Activated CD8-positive, alpha-beta memory T cell treated with anti-CD3 and anti-CD28 coated beads, Interleukin-2, amount 10 ng/mL, durations not matched to agents 7 days and 5 days (primary cell): ENCODE measurements at regions not wholly inside any gene's neighbourhood (a gene's known extent, or its start where the extent isn't known, plus 50 kb on each side); places are given as distances from the start of the nearest gene placed in this dataset.
"Not testable (repeated sequence)": the region's sequence is repeated elsewhere in the genome, so short reads cannot be mapped to it uniquely, and the experiment has no call there.

Experiments
- ATAC-seq: fragments of 150-1000 bp; cut with Tn5 transposase; one replicate; pipeline ENCODE4 v1.10.0; 2021; ENCODE audit warnings: moderate library complexity
- CTCF ChIA-PET: fragments of 350-600 bp; sonication (Branson Sonifier 250); formaldehyde crosslinking; loops from one replicate; lab custom pipeline; 2021; ENCODE audit warnings: antibody characterized with exemption; lab: Charles Lee
- DNase-seq: peaks from one replicate; pipeline ENCODE4 v3.0.0-alpha.2; 2020
- H3K27ac Mint-ChIP-seq: one replicate; pipeline ENCODE4 v1.8.0; 2021; ENCODE audit warnings: mild to moderate bottlenecking, mixed read lengths
- H3K27me3 Mint-ChIP-seq: one replicate; pipeline ENCODE4 v1.8.0; 2021; ENCODE audit warnings: mixed read lengths
- H3K36me3 Mint-ChIP-seq: one replicate; pipeline ENCODE4 v1.8.0; 2021; ENCODE audit warnings: mild to moderate bottlenecking, mixed read lengths
- H3K4me1 Mint-ChIP-seq: one replicate; pipeline ENCODE4 v1.8.0; 2021; ENCODE audit warnings: mixed read lengths
- H3K4me3 Mint-ChIP-seq: one replicate; pipeline ENCODE4 v1.8.0; 2021; ENCODE audit warnings: mild to moderate bottlenecking, moderate library complexity, mixed read lengths
- H3K9me3 Mint-ChIP-seq: one replicate; pipeline ENCODE4 v1.8.0; 2022; ENCODE audit warnings: low read depth, mixed read lengths

- Mint-ChIP-seq H3K4me1 (no peaks in the 10 kb centered on the region), H3K27ac (no peak overlapping the region), H3K27me3 (no peaks in the 10 kb centered on the region), H3K36me3 (no peaks in the 10 kb centered on the region), H3K9me3 (peaks cover 2% of the 10 kb centered on the region), H3K4me3 (no peak overlapping the region)
- no peak for ATAC-seq
- DNase-seq: no peak
- CTCF ChIA-PET: no interaction called here
These were observed 791.4 kb upstream of the CTNND2 start for GRCh38 chr5:12695651-12696050.

GRCh38 chr5:12691330-12691729, 787.1 kb upstream of the CTNND2 start:
- Mint-ChIP-seq H3K36me3 (no peaks in the 10 kb centered on the region), H3K27me3 (no peaks in the 10 kb centered on the region), H3K4me1 (no peaks in the 10 kb centered on the region), H3K4me3 (no peak overlapping the region), H3K9me3 (peaks cover 11% of the 10 kb centered on the region), H3K27ac (no peak overlapping the region)
- no peak for DNase-seq
- CTCF ChIA-PET: no interaction called here
- no peak for ATAC-seq

- Mint-ChIP-seq H3K36me3 (no peaks in the 10 kb centered on the region), H3K4me3 (no peak overlapping the region), H3K4me1 (no peaks in the 10 kb centered on the region), H3K27ac (no peak overlapping the region), H3K27me3 (no peaks in the 10 kb centered on the region), H3K9me3 (peaks cover 11% of the 10 kb centered on the region)
- CTCF ChIA-PET: no interaction called here
- no peak for ATAC-seq
- DNase-seq: no peak
These were observed 786.1 kb upstream of the CTNND2 start for GRCh38 chr5:12690361-12690760.

GRCh38 chr5:12683249-12683648, 779.0 kb upstream of the CTNND2 start:
- no peak overlapping the region for H3K27ac Mint-ChIP-seq
- no peak overlapping the region for H3K4me3 Mint-ChIP-seq
- CTCF ChIA-PET: no interaction called here
- H3K36me3 Mint-ChIP-seq: no peaks in the 10 kb centered on the region
- peaks cover 2% of the 10 kb centered on the region for H3K9me3 Mint-ChIP-seq
- DNase-seq: no peak
- no peaks in the 10 kb centered on the region for H3K4me1 Mint-ChIP-seq
- no peak for ATAC-seq
- no peaks in the 10 kb centered on the region for H3K27me3 Mint-ChIP-seq

GRCh38 chr5:12679731-12680130, 775.5 kb upstream of the CTNND2 start:
- Mint-ChIP-seq H3K27ac (no peak overlapping the region), H3K4me3 (no peak overlapping the region), H3K36me3 (no peaks in the 10 kb centered on the region), H3K27me3 (no peaks in the 10 kb centered on the region), H3K4me1 (no peaks in the 10 kb centered on the region), H3K9me3 (peaks cover 4% of the 10 kb centered on the region)
- DNase-seq: no peak
- no peak for ATAC-seq
- CTCF ChIA-PET: no interaction called here

GRCh38 chr5:12675959-12676358, 771.7 kb upstream of the CTNND2 start:
- Mint-ChIP-seq H3K4me1 (no peaks in the 10 kb centered on the region), H3K27ac (no peak overlapping the region), H3K36me3 (no peaks in the 10 kb centered on the region), H3K4me3 (no peak overlapping the region), H3K27me3 (no peaks in the 10 kb centered on the region), H3K9me3 (peaks cover 9% of the 10 kb centered on the region)
- DNase-seq (no peak), ATAC-seq (no peak)
- CTCF ChIA-PET: interaction anchor here (1.1 kb wide), 1 partner anchor 15 kb away, joined by 3 read pairs; no protein-coding TSS in a partner anchor

- H3K4me3 Mint-ChIP-seq: no peak overlapping the region
- H3K4me1 Mint-ChIP-seq: no peaks in the 10 kb centered on the region
- ATAC-seq: no peak
- H3K27ac Mint-ChIP-seq: no peak overlapping the region
- CTCF ChIA-PET: no interaction called here
- H3K36me3 Mint-ChIP-seq: no peaks in the 10 kb centered on the region
- H3K9me3 Mint-ChIP-seq: peaks cover 16% of the 10 kb centered on the region
- no peak for DNase-seq
- H3K27me3 Mint-ChIP-seq: no peaks in the 10 kb centered on the region
These were observed 767.9 kb upstream of the CTNND2 start for GRCh38 chr5:12672141-12672540.

GRCh38 chr5:12669326-12669725, 765.1 kb upstream of the CTNND2 start:
- CTCF ChIA-PET: no interaction called here
- H3K4me3 Mint-ChIP-seq: no peak overlapping the region
- H3K9me3 Mint-ChIP-seq: peaks cover 16% of the 10 kb centered on the region
- no peaks in the 10 kb centered on the region for H3K27me3 Mint-ChIP-seq
- no peaks in the 10 kb centered on the region for H3K36me3 Mint-ChIP-seq
- no peaks in the 10 kb centered on the region for H3K4me1 Mint-ChIP-seq
- ATAC-seq (no peak), DNase-seq (no peak)
- H3K27ac Mint-ChIP-seq: no peak overlapping the region

GRCh38 chr5:12668564-12668963, 764.3 kb upstream of the CTNND2 start:
- peaks cover 16% of the 10 kb centered on the region for H3K9me3 Mint-ChIP-seq
- H3K4me3 Mint-ChIP-seq: no peak overlapping the region
- ATAC-seq (no peak), DNase-seq (no peak)
- no peaks in the 10 kb centered on the region for H3K4me1 Mint-ChIP-seq
- no peaks in the 10 kb centered on the region for H3K36me3 Mint-ChIP-seq
- H3K27me3 Mint-ChIP-seq: no peaks in the 10 kb centered on the region
- CTCF ChIA-PET: no interaction called here
- no peak overlapping the region for H3K27ac Mint-ChIP-seq

GRCh38 chr5:12667818-12668217, 763.6 kb upstream of the CTNND2 start:
- CTCF ChIA-PET, DNase-seq, H3K27ac Mint-ChIP-seq, H3K27me3 Mint-ChIP-seq, ATAC-seq, H3K4me1 Mint-ChIP-seq, H3K4me3 Mint-ChIP-seq, H3K36me3 Mint-ChIP-seq: not testable (repeated sequence)
- peaks cover 15% of the 10 kb centered on the region for H3K9me3 Mint-ChIP-seq

- ATAC-seq, H3K4me3 Mint-ChIP-seq, H3K4me1 Mint-ChIP-seq, H3K27me3 Mint-ChIP-seq, CTCF ChIA-PET, H3K27ac Mint-ChIP-seq, DNase-seq, H3K36me3 Mint-ChIP-seq: not testable (repeated sequence)
- peaks cover 16% of the 10 kb centered on the region for H3K9me3 Mint-ChIP-seq
These were observed 761.5 kb upstream of the CTNND2 start for GRCh38 chr5:12665772-12666171.

GRCh38 chr5:12662545-12663314, 758.5 kb upstream of the CTNND2 start:
- Mint-ChIP-seq H3K4me3 (no peak overlapping the region), H3K36me3 (peaks cover 2% of the 10 kb centered on the region), H3K9me3 (peaks cover 19% of the 10 kb centered on the region), H3K27me3 (no peaks in the 10 kb centered on the region), H3K27ac (no peak overlapping the region), H3K4me1 (no peaks in the 10 kb centered on the region)
- CTCF ChIA-PET: no interaction called here
- DNase-seq (no peak), ATAC-seq (no peak)

- no peak overlapping the region for H3K27ac Mint-ChIP-seq
- no peak for ATAC-seq
- H3K27me3 Mint-ChIP-seq: no peaks in the 10 kb centered on the region
- no peak for DNase-seq
- H3K36me3 Mint-ChIP-seq: peaks cover 2% of the 10 kb centered on the region
- CTCF ChIA-PET: no interaction called here
- no peaks in the 10 kb centered on the region for H3K4me1 Mint-ChIP-seq
- no peak overlapping the region for H3K4me3 Mint-ChIP-seq
- H3K9me3 Mint-ChIP-seq: peaks cover 18% of the 10 kb centered on the region
These were observed 757.5 kb upstream of the CTNND2 start for GRCh38 chr5:12661617-12662370.
